SK-N-MC (cell line): ENCODE measurements at regions not wholly inside any gene's neighbourhood (a gene's known extent, or its start where the extent isn't known, plus 50 kb on each side); places are given as distances from the start of the nearest gene placed in this dataset.

ENCODE experiments used
- DNase-seq: peaks from one replicate; pipeline ENCODE4 v3.0.0-alpha.2; 2011; ENCODE audit warnings: low read depth, low spot score
- H3K27ac ChIP-seq: fragments of 200-600 bp; sonication (generic); 2 replicates; pipeline ENCODE4 v1.5.1; 2016; ENCODE audit warnings: mixed run types
- H3K36me3 ChIP-seq: fragments of 200-600 bp; sonication (generic); 2 replicates; pipeline ENCODE4 v1.6.1; 2017; ENCODE audit warnings: antibody characterized with exemption, low read length, mixed read lengths; ENCODE audit not compliant: insufficient read depth
- H3K4me3 ChIP-seq: fragments of 200-600 bp; sonication (generic); 2 replicates; pipeline ENCODE4 v1.5.1; 2016
- H3K9ac ChIP-seq: fragments of 200-600 bp; sonication (generic); 2 replicates; pipeline ENCODE4 v1.8.0; 2017; ENCODE audit warnings: mixed run types, mixed read lengths; ENCODE audit not compliant: insufficient read length
- H3K9me3 ChIP-seq: fragments of 200-600 bp; sonication (generic); 2 replicates; pipeline ENCODE4 v1.6.1; 2017; ENCODE audit warnings: low read depth, mild to moderate bottlenecking, antibody characterized with exemption, low read length, moderate library complexity, mixed read lengths
- EZH2 ChIP-seq: fragments of 200-600 bp; sonication (generic); IDR thresholded peaks from one replicate; pipeline ENCODE4 v1.6.1; 2017; ENCODE audit warnings: antibody characterized with exemption
- FOXP2 ChIP-seq: optimal IDR thresholded peaks from 2 replicates; pipeline ENCODE3; 2011; ENCODE audit warnings: mild to moderate bottlenecking, moderate library complexity; ENCODE audit not compliant: insufficient read depth; ENCODE audit errors: extremely low read length, control extremely low read depth
- POLR2AphosphoS5 ChIP-seq: IDR thresholded peaks from 2 replicates; pipeline ENCODE4 v1.6.1; 2012; ENCODE audit warnings: mild to moderate bottlenecking, low read depth, low read length, borderline replicate concordance

DNA sequence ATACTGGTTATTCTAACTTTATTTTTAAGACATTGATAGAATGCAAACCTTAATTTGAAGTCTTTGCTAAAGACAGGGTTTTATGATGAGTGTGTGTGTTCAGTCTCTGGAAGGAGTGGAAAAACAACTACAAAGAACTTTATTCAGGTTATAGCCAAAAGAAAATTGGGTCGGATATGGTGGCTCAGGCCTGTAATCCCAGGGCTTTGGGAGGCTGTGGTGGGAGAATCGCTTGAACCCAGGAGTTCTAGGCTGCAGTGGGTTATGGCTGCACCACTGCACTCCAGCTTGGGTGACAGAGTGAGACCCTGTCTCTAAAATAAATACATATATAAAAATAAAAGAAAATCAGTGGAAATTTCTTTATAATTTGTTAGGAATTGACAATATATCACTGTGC lies 581.5 kb upstream of the CA10 start:
- no peak overlapping the region for H3K9ac ChIP-seq
- no peaks in the 10 kb centered on the region for H3K36me3 ChIP-seq
- DNase-seq = no peak
- H3K9me3 ChIP-seq = no peaks in the 10 kb centered on the region
- H3K4me3 ChIP-seq = no peak overlapping the region
- no peak overlapping the region for H3K27ac ChIP-seq
- TF ChIP-seq FOXP2 (no peak), POLR2AphosphoS5 (no peak)

DNA sequence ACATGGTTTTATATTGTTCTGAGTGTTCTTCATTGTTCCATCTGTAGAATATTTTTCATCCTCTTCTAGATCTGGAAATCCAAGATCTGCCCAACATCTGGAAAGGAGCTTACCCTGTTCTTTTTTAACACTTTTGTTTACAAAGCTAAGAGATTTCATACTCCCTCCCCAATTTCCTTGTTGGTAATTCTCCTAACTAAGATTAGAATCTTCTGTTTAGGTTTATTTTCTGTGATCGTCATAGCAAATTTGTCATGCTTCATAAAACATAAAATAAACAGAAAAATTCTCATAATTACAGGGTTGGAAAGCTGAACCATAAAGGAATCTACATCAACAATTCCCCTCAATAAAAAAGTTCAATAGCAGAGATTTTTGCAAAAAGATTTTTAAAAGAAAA lies 580.3 kb upstream of the CA10 start:
- DNase-seq = no peak
- Histone ChIP-seq H3K27ac (no peak overlapping the region), H3K36me3 (no peaks in the 10 kb centered on the region), H3K9ac (no peak overlapping the region), H3K9me3 (no peaks in the 10 kb centered on the region), H3K4me3 (no peak overlapping the region)
- no peak for TF ChIP-seq EZH2
- peak; percentile 30 for TF ChIP-seq FOXP2

DNA sequence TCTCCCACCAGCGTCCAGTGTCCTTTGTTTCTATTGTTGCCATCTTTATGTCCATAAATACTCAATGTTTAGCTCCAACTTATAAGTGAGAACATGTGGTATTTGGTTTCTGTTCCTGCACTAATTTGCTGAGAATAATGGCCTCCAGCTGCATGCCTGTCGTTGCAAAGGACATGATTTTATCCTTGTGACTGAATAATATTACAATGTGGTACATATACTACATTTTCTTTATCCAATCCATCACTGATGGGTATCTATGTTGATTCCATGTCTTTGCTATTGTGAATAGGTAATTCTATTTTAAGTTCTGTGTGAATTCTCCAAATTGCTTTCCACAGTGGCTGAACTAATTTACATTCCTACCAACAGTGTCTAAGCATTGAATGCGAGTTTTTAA lies 578.6 kb upstream of the CA10 start:
- Histone ChIP-seq H3K36me3 (no peaks in the 10 kb centered on the region), H3K4me3 (no peak overlapping the region), H3K9ac (no peak overlapping the region), H3K9me3 (no peaks in the 10 kb centered on the region), H3K27ac (no peak overlapping the region)
- no peak for DNase-seq
- no peak for TF ChIP-seq FOXP2

DNA sequence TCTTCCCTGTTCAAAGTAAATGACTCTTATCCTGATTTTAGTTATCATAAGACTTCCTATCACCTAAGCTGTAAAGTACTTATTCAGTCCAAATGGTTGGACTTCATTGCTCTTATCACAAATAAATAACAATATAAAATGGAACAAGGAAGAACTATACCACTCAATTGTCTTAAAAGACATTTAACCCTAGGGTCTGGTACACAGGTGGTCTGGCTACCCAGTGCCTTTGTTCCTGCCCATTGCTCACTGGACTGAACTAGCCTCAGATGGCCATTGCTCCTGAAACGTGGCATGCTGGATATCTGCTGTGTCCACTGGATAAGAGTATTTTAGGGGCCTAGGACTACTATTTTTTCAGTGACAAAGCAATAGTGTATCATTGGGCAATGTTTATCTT lies 574.3 kb upstream of the CA10 start:
- DNase-seq = no peak
- TF ChIP-seq FOXP2 (no peak), POLR2AphosphoS5 (no peak), EZH2 (no peak)
- Histone ChIP-seq H3K9ac (no peak overlapping the region), H3K27ac (no peak overlapping the region), H3K4me3 (no peak overlapping the region), H3K36me3 (no peaks in the 10 kb centered on the region), H3K9me3 (no peaks in the 10 kb centered on the region)

DNA sequence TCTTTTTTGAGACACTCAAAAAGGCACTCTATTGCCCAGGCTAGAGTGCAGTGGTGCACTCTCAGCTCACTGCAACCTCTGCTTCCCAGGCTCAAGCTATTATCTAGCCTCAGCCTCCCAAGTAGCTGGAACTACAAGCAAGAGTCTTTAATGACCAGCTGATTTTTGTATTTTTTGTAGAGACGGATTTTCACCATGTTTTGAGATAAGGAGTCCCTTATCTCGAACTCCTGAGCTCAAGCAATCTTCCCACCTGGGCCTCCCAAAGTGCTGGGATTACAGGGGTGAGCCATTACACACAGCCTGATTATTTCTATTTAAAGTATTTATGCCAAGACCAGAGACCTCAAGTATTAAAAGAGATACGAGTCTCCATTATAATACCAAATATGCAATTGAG lies 566.1 kb upstream of the CA10 start:
- no peak for DNase-seq
- no peak for TF ChIP-seq POLR2AphosphoS5
- TF ChIP-seq EZH2 = no peak
- no peak for TF ChIP-seq FOXP2
- no peaks in the 10 kb centered on the region for H3K9me3 ChIP-seq

DNA sequence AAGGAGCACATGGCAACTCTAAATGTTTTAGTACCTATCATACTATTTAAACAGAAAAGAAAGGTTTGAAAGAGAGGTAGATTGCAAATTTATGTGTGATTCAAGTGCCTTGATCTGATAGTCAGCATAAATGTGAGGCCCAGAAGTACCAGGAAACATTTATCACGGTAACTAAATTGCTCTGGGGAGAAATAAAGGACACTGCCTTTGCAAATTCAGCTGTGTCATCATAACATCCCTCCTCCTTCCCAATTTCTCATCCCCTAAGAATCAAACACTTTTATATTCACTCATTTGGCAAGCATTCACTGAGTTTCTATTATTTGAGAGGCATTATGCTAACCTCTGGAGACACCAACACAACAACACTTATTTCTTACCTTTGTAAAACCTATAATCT lies 563.4 kb upstream of the CA10 start:
- TF ChIP-seq EZH2 = no peak
- no peak for TF ChIP-seq FOXP2
- TF ChIP-seq POLR2AphosphoS5 = no peak; the same call in 1 of the 2 replicates
- H3K4me3 ChIP-seq = peak overlapping the region; percentile 28; the same call in 1 of the 2 replicates
- no peaks in the 10 kb centered on the region for H3K9me3 ChIP-seq
- DNase-seq = no peak
- no peaks in the 10 kb centered on the region for H3K36me3 ChIP-seq
- H3K27ac ChIP-seq = no peak overlapping the region
- H3K9ac ChIP-seq = no peak overlapping the region

More for the DNA sequence above, 566.1 kb upstream of the CA10 start:
- no peaks in the 10 kb centered on the region for H3K36me3 ChIP-seq
- H3K27ac ChIP-seq = no peak overlapping the region
- no peak overlapping the region for H3K4me3 ChIP-seq
- no peak overlapping the region for H3K9ac ChIP-seq

DNA sequence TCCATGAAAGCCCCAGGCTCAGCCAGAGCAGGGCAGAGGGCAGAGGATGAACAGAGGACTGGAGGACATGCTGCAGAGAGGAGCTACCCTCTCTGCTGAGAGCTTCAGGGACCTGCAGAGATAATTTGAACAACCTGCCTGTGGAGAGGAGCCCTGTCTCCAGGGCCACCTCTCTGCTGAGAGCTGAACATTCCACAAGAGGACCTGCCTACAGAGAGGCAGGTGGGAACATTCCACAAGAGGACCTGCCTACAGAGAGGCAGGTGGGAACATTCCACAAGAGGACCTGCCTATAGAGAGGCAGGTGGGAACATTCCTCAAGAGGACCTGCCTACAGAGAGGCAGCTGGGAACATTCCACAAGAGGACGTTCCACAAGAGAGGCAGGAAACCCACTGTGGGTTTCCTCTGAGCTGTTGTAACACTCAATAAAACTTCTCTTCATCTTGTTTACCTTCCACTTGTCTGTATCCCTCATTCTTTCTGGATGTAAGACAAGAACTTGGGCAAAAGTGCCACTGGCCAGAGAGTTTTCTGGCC lies 551.9 kb upstream of the CA10 start:
- H3K27ac ChIP-seq = no peak overlapping the region
- H3K4me3 ChIP-seq = no peak overlapping the region
- H3K9me3 ChIP-seq = no peaks in the 10 kb centered on the region
- no peaks in the 10 kb centered on the region for H3K36me3 ChIP-seq
- no peak overlapping the region for H3K9ac ChIP-seq
- TF ChIP-seq POLR2AphosphoS5 (no peak), FOXP2 (no peak), EZH2 (no peak)
- DNase-seq = no peak

DNA sequence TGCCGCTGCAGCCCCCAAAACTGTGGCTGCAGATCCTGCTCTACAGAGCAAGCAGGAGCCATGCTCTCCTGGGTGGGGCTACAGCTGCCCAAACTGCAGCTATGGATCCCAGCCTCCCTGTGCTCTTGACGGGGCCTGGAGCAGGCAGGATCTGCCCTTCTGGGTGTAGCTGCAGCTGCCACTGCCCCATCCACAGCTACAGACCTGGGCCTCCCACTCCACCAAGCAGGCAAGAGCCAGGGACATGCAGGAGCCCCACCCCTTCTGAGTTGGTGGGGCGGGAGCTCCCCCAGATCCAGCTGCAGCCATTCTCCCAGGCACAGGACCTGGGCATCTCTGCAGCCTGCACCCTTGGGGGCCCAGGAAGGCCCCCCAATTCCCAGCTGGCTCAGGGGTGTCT lies 551.2 kb upstream of the CA10 start:
- Histone ChIP-seq H3K9ac (no peak overlapping the region), H3K9me3 (no peaks in the 10 kb centered on the region)

DNA sequence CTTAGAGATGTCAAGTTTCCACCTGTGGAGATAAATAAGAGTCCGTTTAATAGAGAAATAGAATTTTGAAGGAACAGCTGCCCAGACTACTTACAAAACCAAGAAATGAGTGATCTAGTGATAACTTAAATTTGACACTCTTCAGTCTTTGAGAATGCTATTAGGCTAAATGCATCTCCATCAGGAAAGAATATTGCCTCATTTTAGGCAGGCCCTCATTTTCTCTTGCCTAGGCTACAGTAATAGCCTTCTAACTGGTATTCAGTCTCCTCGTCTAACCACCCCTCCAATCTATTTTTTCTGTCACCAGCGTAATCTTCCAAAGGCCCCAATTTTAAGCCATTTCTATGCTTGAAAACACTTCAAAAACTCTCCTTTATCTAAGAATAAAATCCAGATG lies 537.8 kb upstream of the CA10 start:
- no peak overlapping the region for H3K27ac ChIP-seq
- TF ChIP-seq FOXP2 (no peak), EZH2 (no peak), POLR2AphosphoS5 (no peak)
- H3K36me3 ChIP-seq = no peaks in the 10 kb centered on the region
- DNase-seq = no peak
- no peaks in the 10 kb centered on the region for H3K9me3 ChIP-seq
- no peak overlapping the region for H3K4me3 ChIP-seq
- no peak overlapping the region for H3K9ac ChIP-seq

More for the DNA sequence above, 551.2 kb upstream of the CA10 start:
- Histone ChIP-seq H3K27ac (no peak overlapping the region), H3K36me3 (no peaks in the 10 kb centered on the region), H3K4me3 (no peak overlapping the region)
- TF ChIP-seq EZH2 (no peak), FOXP2 (no peak), POLR2AphosphoS5 (no peak)
- no peak for DNase-seq
